AG09309 (cell line): ENCODE measurements at regions not wholly inside any gene's neighbourhood (a gene's known extent, or its start where the extent isn't known, plus 50 kb on each side); places are given as distances from the start of the nearest gene placed in this dataset.
A peak's percentile ranks its signal among the peaks of the same experiment; 100 is the strongest.

ENCODE experiments used
- DNase-seq: peaks from one replicate; pipeline ENCODE4 v3.0.0-alpha.2; 2010; ENCODE audit warnings: low read depth
- H3K4me3 ChIP-seq: 2 replicates; pipeline ENCODE4 v1.5.1; 2011; ENCODE audit warnings: mild to moderate bottlenecking, low read depth, low read length, moderate library complexity; ENCODE audit not compliant: control insufficient read depth
- CTCF ChIP-seq: IDR thresholded peaks from 2 replicates; pipeline ENCODE4 v1.5.1; 2011; ENCODE audit warnings: mild to moderate bottlenecking, low read depth, low read length, inconsistent platforms; ENCODE audit not compliant: insufficient read depth, control insufficient read depth; ENCODE audit errors: missing control alignments

DNA sequence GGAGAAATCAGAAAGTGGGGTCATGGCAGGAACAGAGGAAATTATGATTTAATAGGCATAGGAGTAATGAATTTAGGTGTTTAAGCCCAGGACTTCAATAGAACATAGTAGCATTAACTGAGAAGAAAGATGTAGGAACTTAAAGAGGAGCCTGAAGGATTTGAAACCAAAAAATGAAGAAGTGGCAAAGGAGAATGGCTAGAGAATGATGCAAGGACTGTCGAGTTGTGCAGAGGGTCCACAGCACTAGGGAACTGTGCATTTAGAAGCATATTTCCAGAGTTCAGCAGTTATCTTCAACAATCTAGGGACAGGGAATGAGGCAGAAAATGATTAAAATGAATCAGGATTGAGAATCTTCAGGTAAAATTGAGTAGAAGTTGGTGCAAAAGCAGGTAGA is 328.1 kb upstream of the LYPLAL1 start:
- DNase-seq: no peak
- H3K4me3 ChIP-seq: no peak overlapping the region
- no peak for TF ChIP-seq CTCF

- H3K4me3 ChIP-seq: no peak overlapping the region
- peak; percentile 83 for DNase-seq
- TF ChIP-seq CTCF: no peak
These were observed 327.5 kb upstream of the LYPLAL1 start for GRCh38 chr1:218846181-218846580.

- no peak overlapping the region for H3K4me3 ChIP-seq
- DNase-seq: no peak
- no peak for TF ChIP-seq CTCF
These were observed 326.4 kb upstream of the LYPLAL1 start for GRCh38 chr1:218847089-218847768.

GRCh38 chr1:218848009-218848408 is 325.7 kb upstream of the LYPLAL1 start:
- no peak overlapping the region for H3K4me3 ChIP-seq
- DNase-seq: no peak
- no peak for TF ChIP-seq CTCF

- DNase-seq: no peak
- no peak for TF ChIP-seq CTCF
These were observed 323.3 kb upstream of the LYPLAL1 start for GRCh38 chr1:218850367-218850766.

GRCh38 chr1:218851586-218851985 is 322.1 kb upstream of the LYPLAL1 start:
- no peak for TF ChIP-seq CTCF
- DNase-seq: no peak
- H3K4me3 ChIP-seq: no peak overlapping the region

More at GRCh38 chr1:218850367-218850766, 323.3 kb upstream of the LYPLAL1 start:
- H3K4me3 ChIP-seq: no peak overlapping the region
